HCT116 (cell line): ENCODE measurements at regions not wholly inside any gene's neighbourhood (a gene's known extent, or its start where the extent isn't known, plus 50 kb on each side); places are given as distances from the start of the nearest gene placed in this dataset.

Experiments
- POLR2A ChIP-seq: IDR thresholded peaks from 2 replicates; pipeline ENCODE4 v1.7.0; 2011; ENCODE audit warnings: borderline replicate concordance; ENCODE audit not compliant: insufficient read depth, insufficient read length; ENCODE audit errors: extremely low read depth
- POLR2AphosphoS5 ChIP-seq: IDR thresholded peaks from 2 replicates; pipeline ENCODE4 v1.6.1; 2011; ENCODE audit warnings: mild to moderate bottlenecking, low read depth, low read length, moderate library complexity
- TF ChIP-seq, protein P1 (sequence below), 3 experiments: fragments of 200-600 bp in 1 of 3; sonication (generic) in 1 of 3; IDR thresholded peaks in 2 of 3; conservative IDR thresholded peaks in 1 of 3; 2 replicates each; pipeline ENCODE4 v1.5.1; 2012 to 2017; ENCODE audit warnings: low read depth in 2 of 3, low read length in 2 of 3, antibody characterized with exemption in 1 of 3, borderline replicate concordance in 1 of 3, control low read depth in 1 of 3, mild to moderate bottlenecking in 1 of 3, mixed read lengths in 1 of 3, mixed run types in 1 of 3, moderate library complexity in 1 of 3; ENCODE audit not compliant: insufficient read depth in 1 of 3

DNA sequence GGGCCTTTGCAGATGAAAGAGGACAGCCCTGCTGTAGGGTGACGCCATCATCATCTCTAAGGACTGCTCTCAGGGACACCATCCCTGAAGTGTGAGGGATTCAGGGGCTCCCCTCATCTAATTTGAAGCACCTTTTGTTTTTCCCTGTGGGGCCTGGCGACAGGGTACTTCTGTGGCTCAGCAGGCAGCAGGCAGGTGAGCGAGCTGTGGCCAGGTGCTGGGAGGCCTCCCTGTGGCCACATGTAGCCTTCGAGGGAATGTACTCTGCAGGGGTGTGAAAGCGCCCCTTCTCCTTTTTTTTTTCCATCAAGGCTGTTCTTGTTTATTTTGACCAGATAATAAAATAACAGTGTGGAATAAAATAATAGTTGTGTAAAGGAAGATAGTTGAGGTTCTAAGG lies 118.2 kb upstream of the DPP6 start:
- TF ChIP-seq, protein P1, sequence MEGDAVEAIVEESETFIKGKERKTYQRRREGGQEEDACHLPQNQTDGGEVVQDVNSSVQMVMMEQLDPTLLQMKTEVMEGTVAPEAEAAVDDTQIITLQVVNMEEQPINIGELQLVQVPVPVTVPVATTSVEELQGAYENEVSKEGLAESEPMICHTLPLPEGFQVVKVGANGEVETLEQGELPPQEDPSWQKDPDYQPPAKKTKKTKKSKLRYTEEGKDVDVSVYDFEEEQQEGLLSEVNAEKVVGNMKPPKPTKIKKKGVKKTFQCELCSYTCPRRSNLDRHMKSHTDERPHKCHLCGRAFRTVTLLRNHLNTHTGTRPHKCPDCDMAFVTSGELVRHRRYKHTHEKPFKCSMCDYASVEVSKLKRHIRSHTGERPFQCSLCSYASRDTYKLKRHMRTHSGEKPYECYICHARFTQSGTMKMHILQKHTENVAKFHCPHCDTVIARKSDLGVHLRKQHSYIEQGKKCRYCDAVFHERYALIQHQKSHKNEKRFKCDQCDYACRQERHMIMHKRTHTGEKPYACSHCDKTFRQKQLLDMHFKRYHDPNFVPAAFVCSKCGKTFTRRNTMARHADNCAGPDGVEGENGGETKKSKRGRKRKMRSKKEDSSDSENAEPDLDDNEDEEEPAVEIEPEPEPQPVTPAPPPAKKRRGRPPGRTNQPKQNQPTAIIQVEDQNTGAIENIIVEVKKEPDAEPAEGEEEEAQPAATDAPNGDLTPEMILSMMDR (IDR thresholded peaks at IDR 0.05 in 2 of 3, conservative IDR thresholded peaks at IDR 0.05 in 1 of 3; ENCODE audit: borderline replicate concordance in 1 of 3, insufficient read depth in 1 of 3, low read depth in 2 of 3, low read length in 2 of 3), result no peak
- no peak for TF ChIP-seq POLR2A
- no peak for TF ChIP-seq POLR2AphosphoS5
